Stimulated activated CD8-positive, alpha-beta memory T cell treated with anti-CD3 and anti-CD28 coated beads, Interleukin-7, amount 100 ng/mL, for 4 hours (primary cell): ENCODE measurements at regions not wholly inside any gene's neighbourhood (a gene's known extent, or its start where the extent isn't known, plus 50 kb on each side); places are given as distances from the start of the nearest gene placed in this dataset.
"Not testable (repeated sequence)": the region's sequence is repeated elsewhere in the genome, so short reads cannot be mapped to it uniquely, and the experiment has no call there.

ENCODE experiments used
- DNase-seq, 2 donors: peaks; one replicate each; pipeline ENCODE4 v3.0.0-alpha.2; 2020; ENCODE audit warnings: low read depth in 2 of 2

- DNase-seq: not testable (repeated sequence)
These were observed 403.3 kb upstream of the NOX3 start for GRCh38 chr6:155858906-155859305.

GRCh38 chr6:155854787-155855186, 399.1 kb upstream of the NOX3 start:
- DNase-seq: no peak

GRCh38 chr6:155853011-155853410, 397.4 kb upstream of the NOX3 start:
- DNase-seq: no peak

- DNase-seq: no peak
These were observed 394.8 kb upstream of the NOX3 start for GRCh38 chr6:155850408-155850841.

GRCh38 chr6:155847711-155848110, 392.1 kb upstream of the NOX3 start:
- no peak for DNase-seq

GRCh38 chr6:155837474-155837873, 381.8 kb upstream of the NOX3 start:
- no peak for DNase-seq

GRCh38 chr6:155832596-155832995, 377.0 kb upstream of the NOX3 start:
- DNase-seq: no peak

- no peak for DNase-seq
These were observed 374.9 kb upstream of the NOX3 start for GRCh38 chr6:155830531-155830930.

- no peak for DNase-seq
These were observed 374.0 kb upstream of the NOX3 start for GRCh38 chr6:155829646-155830045.

- DNase-seq: no peak
These were observed 373.4 kb upstream of the NOX3 start for GRCh38 chr6:155828989-155829388.

- no peak for DNase-seq
These were observed 363.1 kb upstream of the NOX3 start for GRCh38 chr6:155818698-155819097.

- DNase-seq: no peak
These were observed 357.9 kb upstream of the NOX3 start for GRCh38 chr6:155813548-155813947.

- DNase-seq: no peak
These were observed 351.6 kb upstream of the NOX3 start for GRCh38 chr6:155807243-155807642.

- no peak for DNase-seq
These were observed 345.4 kb upstream of the NOX3 start for GRCh38 chr6:155801046-155801445.

GRCh38 chr6:155798876-155799275, 343.2 kb upstream of the NOX3 start:
- not testable (repeated sequence) for DNase-seq

GRCh38 chr6:155795173-155795796, 339.6 kb upstream of the NOX3 start:
- no peak for DNase-seq

- no peak for DNase-seq
These were observed 336.3 kb upstream of the NOX3 start for GRCh38 chr6:155791891-155792290.

- no peak for DNase-seq
These were observed 335.5 kb upstream of the NOX3 start for GRCh38 chr6:155791186-155791585.

GRCh38 chr6:155787168-155787567, 331.5 kb upstream of the NOX3 start:
- no peak for DNase-seq

GRCh38 chr6:155786528-155786927, 330.9 kb upstream of the NOX3 start:
- DNase-seq: no peak

GRCh38 chr6:155782739-155783459, 327.3 kb upstream of the NOX3 start:
- DNase-seq: no peak

- no peak for DNase-seq
These were observed 326.7 kb upstream of the NOX3 start for GRCh38 chr6:155782320-155782731.

- no peak for DNase-seq
These were observed 323.8 kb upstream of the NOX3 start for GRCh38 chr6:155779456-155779855.

- DNase-seq: no peak
These were observed 322.7 kb upstream of the NOX3 start for GRCh38 chr6:155778336-155778735.
